ENCODE measurements at regions not wholly inside any gene's neighbourhood (a gene's known extent, or its start where the extent isn't known, plus 50 kb on each side); places are given as distances from the start of the nearest gene placed in this dataset.

- H3K27ac ChIP-seq (ENCODE audit: low read depth in 1 of 3, low read length in 2 of 3) = no peak overlapping the region
- no peaks in the 10 kb centered on the region for H3K36me3 ChIP-seq (ENCODE audit: control insufficient read depth in 3 of 3, insufficient read depth in 2 of 3, low read depth in 1 of 3, low read length in 3 of 3)
- DNase-seq (peak in 1 of 2 donors; percentile 14), FAIRE-seq (no peak)
- H3K9me3 ChIP-seq (ENCODE audit: control insufficient read depth in 2 of 2, insufficient read depth in 1 of 2, low read depth in 1 of 2, low read length in 1 of 2) = no peaks in the 10 kb centered on the region
- H3K27me3 ChIP-seq (ENCODE audit: control insufficient read depth in 3 of 3, insufficient read depth in 3 of 3, low read length in 3 of 3) = no peaks in the 10 kb centered on the region
- no peak overlapping the region for H3K4me3 ChIP-seq (ENCODE audit: low read depth in 1 of 3, low read length in 3 of 3)
- peaks cover 0 to 2% (median 0%) of the 10 kb centered on the region in 3 donors for H3K4me1 ChIP-seq (ENCODE audit: control insufficient read depth in 3 of 3, insufficient read depth in 2 of 3, low read depth in 1 of 3, low read length in 2 of 3)
- 56 to 75% (median 71%) methylated on average over 5 of the region's 5 CpGs for WGBS, 3 donors
Measured at GRCh38 chr1:193462629-193463320, 276.4 kb upstream of the B3GALT2 start.

GRCh38 chr1:193458628-193459027 is 272.2 kb upstream of the B3GALT2 start:
- no peaks in the 10 kb centered on the region for H3K27me3 ChIP-seq (ENCODE audit: control insufficient read depth in 3 of 3, insufficient read depth in 3 of 3, low read length in 3 of 3)
- H3K4me3 ChIP-seq (ENCODE audit: low read depth in 1 of 3, low read length in 3 of 3) = no peak overlapping the region
- H3K9me3 ChIP-seq (ENCODE audit: control insufficient read depth in 2 of 2, insufficient read depth in 1 of 2, low read depth in 1 of 2, low read length in 1 of 2) = no peaks in the 10 kb centered on the region
- peak overlapping the region in 1 of 3 donors; percentile 43 for H3K27ac ChIP-seq (ENCODE audit: low read depth in 1 of 3, low read length in 2 of 3)
- no peak for FAIRE-seq
- peak in 1 of 2 donors; percentile 20 for DNase-seq
- H3K4me1 ChIP-seq (ENCODE audit: control insufficient read depth in 3 of 3, insufficient read depth in 2 of 3, low read depth in 1 of 3, low read length in 2 of 3) = peaks cover 0 to 2% (median 2%) of the 10 kb centered on the region in 3 donors
- WGBS, 3 donors = 67 to 82% (median 72%) methylated on average over 5 of the region's 5 CpGs
- no peaks in the 10 kb centered on the region for H3K36me3 ChIP-seq (ENCODE audit: control insufficient read depth in 3 of 3, insufficient read depth in 2 of 3, low read depth in 1 of 3, low read length in 3 of 3)

GRCh38 chr1:193457676-193458075 is 271.3 kb upstream of the B3GALT2 start:
- H3K9me3 ChIP-seq (ENCODE audit: control insufficient read depth in 2 of 2, insufficient read depth in 1 of 2, low read depth in 1 of 2, low read length in 1 of 2) = no peaks in the 10 kb centered on the region
- no peaks in the 10 kb centered on the region for H3K27me3 ChIP-seq (ENCODE audit: control insufficient read depth in 3 of 3, insufficient read depth in 3 of 3, low read length in 3 of 3)
- FAIRE-seq (no peak), DNase-seq (peak in 1 of 2 donors; percentile 20)
- no peak overlapping the region for H3K4me3 ChIP-seq (ENCODE audit: low read depth in 1 of 3, low read length in 3 of 3)
- H3K27ac ChIP-seq (ENCODE audit: low read depth in 1 of 3, low read length in 2 of 3) = peak overlapping the region in 1 of 3 donors; percentile 41
- WGBS, 3 donors = 73 to 81% (median 78%) methylated on average over 9 of the region's 9 CpGs
- no peaks in the 10 kb centered on the region for H3K36me3 ChIP-seq (ENCODE audit: control insufficient read depth in 3 of 3, insufficient read depth in 2 of 3, low read depth in 1 of 3, low read length in 3 of 3)
- peaks cover 0 to 2% (median 0%) of the 10 kb centered on the region in 3 donors for H3K4me1 ChIP-seq (ENCODE audit: control insufficient read depth in 3 of 3, insufficient read depth in 2 of 3, low read depth in 1 of 3, low read length in 2 of 3)

- H3K9me3 ChIP-seq (ENCODE audit: control insufficient read depth in 2 of 2, insufficient read depth in 1 of 2, low read depth in 1 of 2, low read length in 1 of 2) = no peaks in the 10 kb centered on the region
- no peak for FAIRE-seq
- no peaks in the 10 kb centered on the region for H3K27me3 ChIP-seq (ENCODE audit: control insufficient read depth in 3 of 3, insufficient read depth in 3 of 3, low read length in 3 of 3)
- WGBS, 3 donors = 35 to 52% (median 45%) methylated on average over 2 of the region's 2 CpGs
- H3K36me3 ChIP-seq (ENCODE audit: control insufficient read depth in 3 of 3, insufficient read depth in 2 of 3, low read depth in 1 of 3, low read length in 3 of 3) = no peaks in the 10 kb centered on the region
- no peak overlapping the region for H3K4me3 ChIP-seq (ENCODE audit: low read depth in 1 of 3, low read length in 3 of 3)
- DNase-seq = no peak
- peak overlapping the region in 2 of 3 donors; percentile 11 to 27 for H3K27ac ChIP-seq (ENCODE audit: low read depth in 1 of 3, low read length in 2 of 3)
- peaks cover 0 to 2% (median 0%) of the 10 kb centered on the region in 3 donors for H3K4me1 ChIP-seq (ENCODE audit: control insufficient read depth in 3 of 3, insufficient read depth in 2 of 3, low read depth in 1 of 3, low read length in 2 of 3)
Measured at GRCh38 chr1:193456811-193457280, 270.4 kb upstream of the B3GALT2 start.

- no peaks in the 10 kb centered on the region for H3K27me3 ChIP-seq (ENCODE audit: control insufficient read depth in 3 of 3, insufficient read depth in 3 of 3, low read length in 3 of 3)
- no peaks in the 10 kb centered on the region for H3K36me3 ChIP-seq (ENCODE audit: control insufficient read depth in 3 of 3, insufficient read depth in 2 of 3, low read depth in 1 of 3, low read length in 3 of 3)
- WGBS, 3 donors = 96 to 100% (median 97%) methylated on average over 1 of the region's 1 CpG
- no peak for FAIRE-seq
- no peak for DNase-seq
- no peaks in the 10 kb centered on the region for H3K9me3 ChIP-seq (ENCODE audit: control insufficient read depth in 2 of 2, insufficient read depth in 1 of 2, low read depth in 1 of 2, low read length in 1 of 2)
- no peak overlapping the region for H3K4me3 ChIP-seq (ENCODE audit: low read depth in 1 of 3, low read length in 3 of 3)
- H3K4me1 ChIP-seq (ENCODE audit: control insufficient read depth in 3 of 3, insufficient read depth in 2 of 3, low read depth in 1 of 3, low read length in 2 of 3) = peaks cover 0 to 2% (median 0%) of the 10 kb centered on the region in 3 donors
- H3K27ac ChIP-seq (ENCODE audit: low read depth in 1 of 3, low read length in 2 of 3) = no peak overlapping the region
Measured at GRCh38 chr1:193451606-193452005, 265.2 kb upstream of the B3GALT2 start.

GRCh38 chr1:193451001-193451400 is 264.6 kb upstream of the B3GALT2 start:
- FAIRE-seq (no peak), DNase-seq (no peak)
- Histone ChIP-seq H3K4me3 (ENCODE audit: low read depth in 1 of 3, low read length in 3 of 3) (no peak overlapping the region), H3K27ac (ENCODE audit: low read depth in 1 of 3, low read length in 2 of 3) (no peak overlapping the region), H3K36me3 (ENCODE audit: control insufficient read depth in 3 of 3, insufficient read depth in 2 of 3, low read depth in 1 of 3, low read length in 3 of 3) (no peaks in the 10 kb centered on the region), H3K27me3 (ENCODE audit: control insufficient read depth in 3 of 3, insufficient read depth in 3 of 3, low read length in 3 of 3) (no peaks in the 10 kb centered on the region), H3K9me3 (ENCODE audit: control insufficient read depth in 2 of 2, insufficient read depth in 1 of 2, low read depth in 1 of 2, low read length in 1 of 2) (no peaks in the 10 kb centered on the region), H3K4me1 (ENCODE audit: control insufficient read depth in 3 of 3, insufficient read depth in 2 of 3, low read depth in 1 of 3, low read length in 2 of 3) (no peaks in the 10 kb centered on the region)
- 76 to 84% (median 78%) methylated on average over 1 of the region's 1 CpG for WGBS, 3 donors

DNA sequence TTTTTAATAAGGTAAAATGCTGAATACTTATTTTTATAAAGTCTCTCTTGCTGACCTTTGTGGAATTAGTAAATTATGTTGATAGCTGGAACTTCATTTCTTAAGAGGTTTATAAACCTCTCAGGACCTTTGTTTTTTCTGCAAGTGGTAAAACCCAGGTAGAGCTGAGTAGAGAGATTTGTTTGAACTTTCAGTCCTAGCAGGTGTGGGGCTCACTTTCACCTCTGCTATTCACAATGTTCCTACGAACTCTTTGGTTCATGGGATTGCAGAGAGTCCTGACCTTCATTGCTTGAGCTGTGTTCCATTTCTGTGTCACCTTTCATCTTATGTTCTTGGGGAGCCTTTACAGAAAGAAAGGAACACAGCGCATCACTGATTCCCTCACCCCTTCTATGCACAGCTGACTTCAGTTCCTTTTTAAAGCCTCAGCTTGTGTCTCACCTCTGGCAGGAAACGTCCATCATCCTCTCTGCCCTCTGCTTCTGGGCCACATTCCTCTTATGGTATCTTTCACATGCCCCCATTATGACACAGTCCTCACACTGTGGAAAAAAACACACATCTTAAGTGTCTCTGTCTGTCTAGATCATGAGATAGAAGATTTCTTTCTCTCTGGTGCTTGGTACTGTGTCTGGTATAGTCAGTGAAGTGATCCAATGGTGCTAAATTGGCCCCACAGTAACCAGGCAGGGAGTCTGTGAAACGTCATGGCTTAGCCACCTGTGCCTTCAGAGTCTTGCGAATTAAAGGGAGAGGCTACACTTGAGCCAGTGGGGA is 262.5 kb upstream of the B3GALT2 start:
- FAIRE-seq (no peak), DNase-seq (peak in 1 of 2 donors; percentile 34)
- Histone ChIP-seq H3K9me3 (ENCODE audit: control insufficient read depth in 2 of 2, insufficient read depth in 1 of 2, low read depth in 1 of 2, low read length in 1 of 2) (no peaks in the 10 kb centered on the region), H3K27ac (ENCODE audit: low read depth in 1 of 3, low read length in 2 of 3) (peak overlapping the region in 1 of 3 donors; percentile 74), H3K4me3 (ENCODE audit: low read depth in 1 of 3, low read length in 3 of 3) (no peak overlapping the region), H3K4me1 (ENCODE audit: control insufficient read depth in 3 of 3, insufficient read depth in 2 of 3, low read depth in 1 of 3, low read length in 2 of 3) (no peaks in the 10 kb centered on the region), H3K36me3 (ENCODE audit: control insufficient read depth in 3 of 3, insufficient read depth in 2 of 3, low read depth in 1 of 3, low read length in 3 of 3) (no peaks in the 10 kb centered on the region), H3K27me3 (ENCODE audit: control insufficient read depth in 3 of 3, insufficient read depth in 3 of 3, low read length in 3 of 3) (no peaks in the 10 kb centered on the region)
- WGBS, 3 donors = 60 to 66% (median 64%) methylated on average over 5 of the region's 5 CpGs

- Histone ChIP-seq H3K27me3 (ENCODE audit: control insufficient read depth in 3 of 3, insufficient read depth in 3 of 3, low read length in 3 of 3) (no peaks in the 10 kb centered on the region), H3K9me3 (ENCODE audit: control insufficient read depth in 2 of 2, insufficient read depth in 1 of 2, low read depth in 1 of 2, low read length in 1 of 2) (peaks cover 0 to 3% of the 10 kb centered on the region in 2 donors), H3K4me1 (ENCODE audit: control insufficient read depth in 3 of 3, insufficient read depth in 2 of 3, low read depth in 1 of 3, low read length in 2 of 3) (no peaks in the 10 kb centered on the region), H3K27ac (ENCODE audit: low read depth in 1 of 3, low read length in 2 of 3) (no peak overlapping the region), H3K4me3 (ENCODE audit: low read depth in 1 of 3, low read length in 3 of 3) (no peak overlapping the region), H3K36me3 (ENCODE audit: control insufficient read depth in 3 of 3, insufficient read depth in 2 of 3, low read depth in 1 of 3, low read length in 3 of 3) (no peaks in the 10 kb centered on the region)
- DNase-seq (no peak), FAIRE-seq (no peak)
- 79 to 84% (median 83%) methylated on average over 2 of the region's 2 CpGs for WGBS, 3 donors
Measured at GRCh38 chr1:193443886-193444285, 257.5 kb upstream of the B3GALT2 start.
